GM12878 (cell line): ENCODE measurements at regions not wholly inside any gene's neighbourhood (a gene's known extent, or its start where the extent isn't known, plus 50 kb on each side); places are given as distances from the start of the nearest gene placed in this dataset.

ENCODE experiments used
- BHLHE40 ChIP-seq, 2 experiments: fragments of 450-650 bp in 1 of 2; IDR thresholded peaks; 2 replicates each; pipeline ENCODE4 v1.6.1; 2011 to 2017; ENCODE audit warnings: low read depth in 2 of 2, borderline replicate concordance in 1 of 2, improper control_type of control experiment in 1 of 2, low read length in 1 of 2, mild to moderate bottlenecking in 1 of 2
- CEBPB ChIP-seq, 2 experiments: fragments of 150-350 bp in 1 of 2; IDR thresholded peaks; 2 replicates each; pipeline ENCODE4 v1.6.1; 2012 to 2014; ENCODE audit warnings: low read depth in 2 of 2, low read length in 2 of 2, borderline replicate concordance in 1 of 2, inconsistent platforms in 1 of 2
- CHD1 ChIP-seq: IDR thresholded peaks from 2 replicates; pipeline ENCODE4 v1.6.1; 2012; ENCODE audit warnings: low read depth, low read length, improper control_type of control experiment
- CREM ChIP-seq: IDR thresholded peaks from 2 replicates; pipeline ENCODE4 v1.6.1; 2014; ENCODE audit warnings: antibody characterized with exemption, low read depth
- ETV6 ChIP-seq, 2 experiments: fragments of 450-650 bp in 1 of 2; IDR thresholded peaks in 1 of 2; conservative IDR thresholded peaks in 1 of 2; 2 replicates each; pipeline ENCODE4 v1.6.1; 2014; ENCODE audit warnings: antibody characterized with exemption in 1 of 2, borderline replicate concordance in 1 of 2, low read depth in 1 of 2, mild to moderate bottlenecking in 1 of 2, moderate library complexity in 1 of 2
- GABPA ChIP-seq: IDR thresholded peaks from 2 replicates; pipeline ENCODE4 v1.6.1; 2014; ENCODE audit warnings: antibody characterized with exemption, low read depth, mild to moderate bottlenecking, inconsistent platforms
- MEF2B ChIP-seq: fragments of 450-650 bp; IDR thresholded peaks from 2 replicates; pipeline ENCODE4 v1.6.1; 2018; ENCODE audit warnings: mild to moderate bottlenecking, moderate library complexity; ENCODE audit not compliant: partially characterized antibody, poor library complexity, severe bottlenecking
- MYB ChIP-seq: fragments of 150-350 bp; IDR thresholded peaks from 2 replicates; pipeline ENCODE4 v1.6.1; 2014; ENCODE audit warnings: mild to moderate bottlenecking, low read depth, low read length, borderline replicate concordance
- POU2F2 ChIP-seq: IDR thresholded peaks from 3 replicates; pipeline ENCODE4 v1.6.1; 2011; ENCODE audit warnings: low read depth, mild to moderate bottlenecking, low read length, borderline replicate concordance
- RUNX3 ChIP-seq: IDR thresholded peaks from 2 replicates; pipeline ENCODE4 v1.6.1; 2012; ENCODE audit warnings: low read length, inconsistent platforms
- SMAD5 ChIP-seq: IDR thresholded peaks from 2 replicates; pipeline ENCODE4 v1.6.1; 2016; ENCODE audit warnings: antibody characterized with exemption, low read depth
- TF ChIP-seq, protein P1 (sequence below): IDR thresholded peaks from 2 replicates; pipeline ENCODE4 v1.6.1; 2012; ENCODE audit warnings: low read depth, low read length, improper control_type of control experiment
- TF ChIP-seq, protein P2 (sequence below): IDR thresholded peaks from 2 replicates; pipeline ENCODE4 v1.6.1; 2012; ENCODE audit warnings: improper control_type of control experiment, low read depth, low read length; ENCODE audit not compliant: insufficient replicate concordance
- TF ChIP-seq, protein P3 (sequence below): IDR thresholded peaks from 2 replicates; pipeline ENCODE4 v1.6.1; 2011; ENCODE audit warnings: mild to moderate bottlenecking, low read depth, low read length, moderate library complexity; ENCODE audit not compliant: insufficient replicate concordance
- TF ChIP-seq, protein P4 (sequence below): fragments of 450-650 bp; IDR thresholded peaks from 2 replicates; pipeline ENCODE4 v1.6.1; 2017; ENCODE audit warnings: mild to moderate bottlenecking, low read depth, inconsistent platforms; ENCODE audit not compliant: poor library complexity, severe bottlenecking
- TF ChIP-seq, protein P5 (sequence below), 3 experiments: IDR thresholded peaks in 2 of 3; conservative IDR thresholded peaks in 1 of 3; 2 replicates each; pipeline ENCODE4 v1.5.1; 2011; ENCODE audit warnings: low read depth in 3 of 3, low read length in 3 of 3, mild to moderate bottlenecking in 3 of 3, control low read depth in 2 of 3, moderate library complexity in 2 of 3, inconsistent platforms in 1 of 3, mixed read lengths in 1 of 3; ENCODE audit not compliant: control insufficient read depth in 2 of 3, insufficient read depth in 1 of 3; ENCODE audit errors: extremely low read depth in 1 of 3

DNA sequence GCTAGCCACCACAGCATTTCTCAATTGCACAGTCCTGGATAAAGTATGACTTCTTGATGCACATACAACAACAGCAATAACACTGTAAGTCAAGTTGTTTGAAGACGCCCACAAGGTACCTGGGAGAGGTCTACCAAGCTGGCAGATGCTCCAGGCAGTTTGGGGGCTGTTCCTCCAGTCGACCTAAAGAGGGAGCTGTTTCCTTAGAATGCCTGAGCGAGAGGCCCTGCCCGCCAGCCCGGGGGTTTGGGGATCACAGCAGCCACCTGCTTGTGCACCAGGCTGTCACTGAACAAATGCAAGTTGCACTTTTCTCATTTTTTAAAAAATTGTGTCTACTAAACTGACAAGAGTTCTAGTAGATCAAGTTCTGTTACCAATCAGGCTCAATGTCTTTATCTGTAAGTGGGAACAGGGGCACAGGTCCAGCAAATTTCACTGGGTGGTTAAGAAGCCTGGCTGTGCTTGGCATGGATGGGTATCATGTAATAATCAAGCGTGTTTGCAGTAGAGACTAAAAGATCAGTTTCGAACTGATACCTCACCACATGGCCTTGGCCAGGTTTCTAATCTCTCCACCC lies 193.8 kb upstream of the ADO start (continued):
- TF ChIP-seq, protein P1, sequence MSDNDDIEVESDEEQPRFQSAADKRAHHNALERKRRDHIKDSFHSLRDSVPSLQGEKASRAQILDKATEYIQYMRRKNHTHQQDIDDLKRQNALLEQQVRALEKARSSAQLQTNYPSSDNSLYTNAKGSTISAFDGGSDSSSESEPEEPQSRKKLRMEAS, result no peak
- TF ChIP-seq, protein P2, sequence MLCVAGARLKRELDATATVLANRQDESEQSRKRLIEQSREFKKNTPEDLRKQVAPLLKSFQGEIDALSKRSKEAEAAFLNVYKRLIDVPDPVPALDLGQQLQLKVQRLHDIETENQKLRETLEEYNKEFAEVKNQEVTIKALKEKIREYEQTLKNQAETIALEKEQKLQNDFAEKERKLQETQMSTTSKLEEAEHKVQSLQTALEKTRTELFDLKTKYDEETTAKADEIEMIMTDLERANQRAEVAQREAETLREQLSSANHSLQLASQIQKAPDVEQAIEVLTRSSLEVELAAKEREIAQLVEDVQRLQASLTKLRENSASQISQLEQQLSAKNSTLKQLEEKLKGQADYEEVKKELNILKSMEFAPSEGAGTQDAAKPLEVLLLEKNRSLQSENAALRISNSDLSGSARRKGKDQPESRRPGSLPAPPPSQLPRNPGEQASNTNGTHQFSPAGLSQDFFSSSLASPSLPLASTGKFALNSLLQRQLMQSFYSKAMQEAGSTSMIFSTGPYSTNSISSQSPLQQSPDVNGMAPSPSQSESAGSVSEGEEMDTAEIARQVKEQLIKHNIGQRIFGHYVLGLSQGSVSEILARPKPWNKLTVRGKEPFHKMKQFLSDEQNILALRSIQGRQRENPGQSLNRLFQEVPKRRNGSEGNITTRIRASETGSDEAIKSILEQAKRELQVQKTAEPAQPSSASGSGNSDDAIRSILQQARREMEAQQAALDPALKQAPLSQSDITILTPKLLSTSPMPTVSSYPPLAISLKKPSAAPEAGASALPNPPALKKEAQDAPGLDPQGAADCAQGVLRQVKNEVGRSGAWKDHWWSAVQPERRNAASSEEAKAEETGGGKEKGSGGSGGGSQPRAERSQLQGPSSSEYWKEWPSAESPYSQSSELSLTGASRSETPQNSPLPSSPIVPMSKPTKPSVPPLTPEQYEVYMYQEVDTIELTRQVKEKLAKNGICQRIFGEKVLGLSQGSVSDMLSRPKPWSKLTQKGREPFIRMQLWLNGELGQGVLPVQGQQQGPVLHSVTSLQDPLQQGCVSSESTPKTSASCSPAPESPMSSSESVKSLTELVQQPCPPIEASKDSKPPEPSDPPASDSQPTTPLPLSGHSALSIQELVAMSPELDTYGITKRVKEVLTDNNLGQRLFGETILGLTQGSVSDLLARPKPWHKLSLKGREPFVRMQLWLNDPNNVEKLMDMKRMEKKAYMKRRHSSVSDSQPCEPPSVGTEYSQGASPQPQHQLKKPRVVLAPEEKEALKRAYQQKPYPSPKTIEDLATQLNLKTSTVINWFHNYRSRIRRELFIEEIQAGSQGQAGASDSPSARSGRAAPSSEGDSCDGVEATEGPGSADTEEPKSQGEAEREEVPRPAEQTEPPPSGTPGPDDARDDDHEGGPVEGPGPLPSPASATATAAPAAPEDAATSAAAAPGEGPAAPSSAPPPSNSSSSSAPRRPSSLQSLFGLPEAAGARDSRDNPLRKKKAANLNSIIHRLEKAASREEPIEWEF, result no peak
- TF ChIP-seq POU2F2 (peak; percentile 24; the same call in 1 of the 3 replicates), BHLHE40 (IDR thresholded peaks at IDR 0.05; ENCODE audit: borderline replicate concordance in 1 of 2, low read depth in 2 of 2, low read length in 1 of 2) (peak in 1 of 2 experiments; percentile 12; a peak in 1 of 4 replicates), CREM (peak; percentile 4; the same call in 1 of the 2 replicates), RUNX3 (peak; percentile 49), SMAD5 (no peak), CEBPB (IDR thresholded peaks at IDR 0.05; ENCODE audit: borderline replicate concordance in 1 of 2, low read depth in 2 of 2, low read length in 2 of 2) (no peak), ETV6 (conservative IDR thresholded peaks at IDR 0.05 in 1 of 2, IDR thresholded peaks at IDR 0.05 in 1 of 2; ENCODE audit: borderline replicate concordance in 1 of 2, low read depth in 1 of 2) (peak in 1 of 2 experiments; percentile 57; a peak in 1 of 4 replicates), MYB (no peak), CHD1 (no peak), GABPA (no peak), MEF2B (peak; percentile 35)
- TF ChIP-seq, protein P3, sequence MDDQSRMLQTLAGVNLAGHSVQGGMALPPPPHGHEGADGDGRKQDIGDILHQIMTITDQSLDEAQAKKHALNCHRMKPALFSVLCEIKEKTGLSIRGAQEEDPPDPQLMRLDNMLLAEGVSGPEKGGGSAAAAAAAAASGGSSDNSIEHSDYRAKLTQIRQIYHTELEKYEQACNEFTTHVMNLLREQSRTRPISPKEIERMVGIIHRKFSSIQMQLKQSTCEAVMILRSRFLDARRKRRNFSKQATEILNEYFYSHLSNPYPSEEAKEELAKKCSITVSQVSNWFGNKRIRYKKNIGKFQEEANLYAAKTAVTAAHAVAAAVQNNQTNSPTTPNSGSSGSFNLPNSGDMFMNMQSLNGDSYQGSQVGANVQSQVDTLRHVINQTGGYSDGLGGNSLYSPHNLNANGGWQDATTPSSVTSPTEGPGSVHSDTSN, result no peak
- TF ChIP-seq, protein P4, sequence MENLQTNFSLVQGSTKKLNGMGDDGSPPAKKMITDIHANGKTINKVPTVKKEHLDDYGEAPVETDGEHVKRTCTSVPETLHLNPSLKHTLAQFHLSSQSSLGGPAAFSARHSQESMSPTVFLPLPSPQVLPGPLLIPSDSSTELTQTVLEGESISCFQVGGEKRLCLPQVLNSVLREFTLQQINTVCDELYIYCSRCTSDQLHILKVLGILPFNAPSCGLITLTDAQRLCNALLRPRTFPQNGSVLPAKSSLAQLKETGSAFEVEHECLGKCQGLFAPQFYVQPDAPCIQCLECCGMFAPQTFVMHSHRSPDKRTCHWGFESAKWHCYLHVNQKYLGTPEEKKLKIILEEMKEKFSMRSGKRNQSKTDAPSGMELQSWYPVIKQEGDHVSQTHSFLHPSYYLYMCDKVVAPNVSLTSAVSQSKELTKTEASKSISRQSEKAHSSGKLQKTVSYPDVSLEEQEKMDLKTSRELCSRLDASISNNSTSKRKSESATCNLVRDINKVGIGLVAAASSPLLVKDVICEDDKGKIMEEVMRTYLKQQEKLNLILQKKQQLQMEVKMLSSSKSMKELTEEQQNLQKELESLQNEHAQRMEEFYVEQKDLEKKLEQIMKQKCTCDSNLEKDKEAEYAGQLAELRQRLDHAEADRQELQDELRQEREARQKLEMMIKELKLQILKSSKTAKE, result peak; percentile 49
- TF ChIP-seq, protein P5, sequence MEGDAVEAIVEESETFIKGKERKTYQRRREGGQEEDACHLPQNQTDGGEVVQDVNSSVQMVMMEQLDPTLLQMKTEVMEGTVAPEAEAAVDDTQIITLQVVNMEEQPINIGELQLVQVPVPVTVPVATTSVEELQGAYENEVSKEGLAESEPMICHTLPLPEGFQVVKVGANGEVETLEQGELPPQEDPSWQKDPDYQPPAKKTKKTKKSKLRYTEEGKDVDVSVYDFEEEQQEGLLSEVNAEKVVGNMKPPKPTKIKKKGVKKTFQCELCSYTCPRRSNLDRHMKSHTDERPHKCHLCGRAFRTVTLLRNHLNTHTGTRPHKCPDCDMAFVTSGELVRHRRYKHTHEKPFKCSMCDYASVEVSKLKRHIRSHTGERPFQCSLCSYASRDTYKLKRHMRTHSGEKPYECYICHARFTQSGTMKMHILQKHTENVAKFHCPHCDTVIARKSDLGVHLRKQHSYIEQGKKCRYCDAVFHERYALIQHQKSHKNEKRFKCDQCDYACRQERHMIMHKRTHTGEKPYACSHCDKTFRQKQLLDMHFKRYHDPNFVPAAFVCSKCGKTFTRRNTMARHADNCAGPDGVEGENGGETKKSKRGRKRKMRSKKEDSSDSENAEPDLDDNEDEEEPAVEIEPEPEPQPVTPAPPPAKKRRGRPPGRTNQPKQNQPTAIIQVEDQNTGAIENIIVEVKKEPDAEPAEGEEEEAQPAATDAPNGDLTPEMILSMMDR (IDR thresholded peaks at IDR 0.05 in 2 of 3, conservative IDR thresholded peaks at IDR 0.05 in 1 of 3; ENCODE audit: control insufficient read depth in 2 of 3, extremely low read depth in 1 of 3, insufficient read depth in 1 of 3, low read depth in 3 of 3, low read length in 3 of 3), result peak; percentile 90 to 99 (median 96)
